ENCODE measurements at regions not wholly inside any gene's neighbourhood (a gene's known extent, or its start where the extent isn't known, plus 50 kb on each side); places are given as distances from the start of the nearest gene placed in this dataset.

DNA sequence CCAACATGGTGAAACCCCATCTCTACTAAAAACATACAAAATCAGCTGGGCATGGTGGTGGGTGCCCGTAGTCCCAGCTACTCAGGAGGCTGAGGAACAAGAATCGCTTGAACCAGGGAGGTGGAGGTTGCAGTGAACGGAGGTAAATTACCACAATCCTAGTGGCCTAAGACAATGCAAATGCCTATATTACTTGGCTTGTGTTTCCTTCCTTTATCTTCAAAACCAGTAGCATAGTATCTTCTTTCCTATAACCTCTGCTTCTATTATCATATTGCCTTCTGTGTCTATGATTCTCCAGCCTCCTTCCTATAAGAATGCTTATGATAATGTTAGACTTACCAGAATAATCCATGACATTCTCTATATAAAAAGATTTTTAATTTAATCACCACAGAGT, 156.2 kb upstream of the RGS18 start:
- Histone ChIP-seq H3K4me3 (no peak overlapping the region), H3K36me3 (ENCODE audit: control insufficient read depth, insufficient read depth, low read length) (no peaks in the 10 kb centered on the region), H3K9me3 (replicated peaks; ENCODE audit: control insufficient read depth, insufficient read depth, low read depth, low read length) (no peaks in the 10 kb centered on the region), H3K4me2 (ENCODE audit: insufficient read depth, low read length) (no peak overlapping the region), H4K20me1 (replicated peaks; ENCODE audit: control insufficient read depth, insufficient read depth, low read length) (no peaks in the 10 kb centered on the region), H3K9me1 (ENCODE audit: control insufficient read depth, insufficient read depth, low read length) (no peaks in the 10 kb centered on the region), H3K9ac (ENCODE audit: insufficient read depth in 1 of 2, low read depth in 2 of 2, low read length in 2 of 2) (no peak overlapping the region), H3K27me3 (ENCODE audit: control insufficient read depth in 2 of 2, insufficient read depth in 2 of 2, low read length in 2 of 2) (no peaks in the 10 kb centered on the region), H3K79me2 (ENCODE audit: control insufficient read depth, insufficient read depth, low read length) (no peaks in the 10 kb centered on the region), H2AFZ (ENCODE audit: low read depth, low read length) (no peak overlapping the region), H3K27ac (ENCODE audit: extremely low read depth, low read depth, low read length) (no peak overlapping the region), H3K4me1 (replicated peaks in 1 of 2; ENCODE audit: control insufficient read depth in 2 of 2, insufficient read depth in 2 of 2, low read length in 2 of 2) (no peaks in the 10 kb centered on the region)
- intact Hi-C loops (cut with micrococcal nuclease), result no loop called here
- WGBS (ENCODE audit: insufficient coverage, low coverage, missing lambda C conversion rate), result 50% methylated on average over 3 of the region's 3 CpGs
- ATAC-seq, result peak; percentile 55; the same call in 2 of the 3 replicates
- DNase-seq (ENCODE audit: extremely low read depth in 1 of 4, low spot score in 3 of 4), result no peak
- POLR2A ChIA-PET, result no interaction called here
- in situ Hi-C loops (cut with MboI), result no loop called here
- no peak for FAIRE-seq
- CTCF ChIA-PET (ENCODE audit: low intra/inter-chr PET ratio), result no interaction called here
- BruUV-seq (replicated peaks), result no TSS peak
- TF ChIP-seq, protein P1, sequence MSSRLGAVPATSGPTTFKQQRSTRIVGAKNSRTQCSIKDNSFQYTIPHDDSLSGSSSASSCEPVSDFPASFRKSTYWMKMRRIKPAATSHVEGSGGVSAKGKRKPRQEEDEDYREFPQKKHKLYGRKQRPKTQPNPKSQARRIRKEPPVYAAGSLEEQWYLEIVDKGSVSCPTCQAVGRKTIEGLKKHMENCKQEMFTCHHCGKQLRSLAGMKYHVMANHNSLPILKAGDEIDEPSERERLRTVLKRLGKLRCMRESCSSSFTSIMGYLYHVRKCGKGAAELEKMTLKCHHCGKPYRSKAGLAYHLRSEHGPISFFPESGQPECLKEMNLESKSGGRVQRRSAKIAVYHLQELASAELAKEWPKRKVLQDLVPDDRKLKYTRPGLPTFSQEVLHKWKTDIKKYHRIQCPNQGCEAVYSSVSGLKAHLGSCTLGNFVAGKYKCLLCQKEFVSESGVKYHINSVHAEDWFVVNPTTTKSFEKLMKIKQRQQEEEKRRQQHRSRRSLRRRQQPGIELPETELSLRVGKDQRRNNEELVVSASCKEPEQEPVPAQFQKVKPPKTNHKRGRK (tag; IDR thresholded peaks at IDR 0.05), result no peak
- TF ChIP-seq ZZZ3 (IDR thresholded peaks at IDR 0.05) (no peak), EWSR1 (IDR thresholded peaks at IDR 0.05; ENCODE audit: borderline replicate concordance, low read depth, partially characterized antibody) (no peak), HDAC3 (IDR thresholded peaks at IDR 0.05; ENCODE audit: borderline replicate concordance, partially characterized antibody) (no peak), RUNX1 (IDR thresholded peaks at IDR 0.05; ENCODE audit: low read depth) (no peak), BACH1 (tag; IDR thresholded peaks at IDR 0.05) (no peak)
- TF ChIP-seq, protein P2, sequence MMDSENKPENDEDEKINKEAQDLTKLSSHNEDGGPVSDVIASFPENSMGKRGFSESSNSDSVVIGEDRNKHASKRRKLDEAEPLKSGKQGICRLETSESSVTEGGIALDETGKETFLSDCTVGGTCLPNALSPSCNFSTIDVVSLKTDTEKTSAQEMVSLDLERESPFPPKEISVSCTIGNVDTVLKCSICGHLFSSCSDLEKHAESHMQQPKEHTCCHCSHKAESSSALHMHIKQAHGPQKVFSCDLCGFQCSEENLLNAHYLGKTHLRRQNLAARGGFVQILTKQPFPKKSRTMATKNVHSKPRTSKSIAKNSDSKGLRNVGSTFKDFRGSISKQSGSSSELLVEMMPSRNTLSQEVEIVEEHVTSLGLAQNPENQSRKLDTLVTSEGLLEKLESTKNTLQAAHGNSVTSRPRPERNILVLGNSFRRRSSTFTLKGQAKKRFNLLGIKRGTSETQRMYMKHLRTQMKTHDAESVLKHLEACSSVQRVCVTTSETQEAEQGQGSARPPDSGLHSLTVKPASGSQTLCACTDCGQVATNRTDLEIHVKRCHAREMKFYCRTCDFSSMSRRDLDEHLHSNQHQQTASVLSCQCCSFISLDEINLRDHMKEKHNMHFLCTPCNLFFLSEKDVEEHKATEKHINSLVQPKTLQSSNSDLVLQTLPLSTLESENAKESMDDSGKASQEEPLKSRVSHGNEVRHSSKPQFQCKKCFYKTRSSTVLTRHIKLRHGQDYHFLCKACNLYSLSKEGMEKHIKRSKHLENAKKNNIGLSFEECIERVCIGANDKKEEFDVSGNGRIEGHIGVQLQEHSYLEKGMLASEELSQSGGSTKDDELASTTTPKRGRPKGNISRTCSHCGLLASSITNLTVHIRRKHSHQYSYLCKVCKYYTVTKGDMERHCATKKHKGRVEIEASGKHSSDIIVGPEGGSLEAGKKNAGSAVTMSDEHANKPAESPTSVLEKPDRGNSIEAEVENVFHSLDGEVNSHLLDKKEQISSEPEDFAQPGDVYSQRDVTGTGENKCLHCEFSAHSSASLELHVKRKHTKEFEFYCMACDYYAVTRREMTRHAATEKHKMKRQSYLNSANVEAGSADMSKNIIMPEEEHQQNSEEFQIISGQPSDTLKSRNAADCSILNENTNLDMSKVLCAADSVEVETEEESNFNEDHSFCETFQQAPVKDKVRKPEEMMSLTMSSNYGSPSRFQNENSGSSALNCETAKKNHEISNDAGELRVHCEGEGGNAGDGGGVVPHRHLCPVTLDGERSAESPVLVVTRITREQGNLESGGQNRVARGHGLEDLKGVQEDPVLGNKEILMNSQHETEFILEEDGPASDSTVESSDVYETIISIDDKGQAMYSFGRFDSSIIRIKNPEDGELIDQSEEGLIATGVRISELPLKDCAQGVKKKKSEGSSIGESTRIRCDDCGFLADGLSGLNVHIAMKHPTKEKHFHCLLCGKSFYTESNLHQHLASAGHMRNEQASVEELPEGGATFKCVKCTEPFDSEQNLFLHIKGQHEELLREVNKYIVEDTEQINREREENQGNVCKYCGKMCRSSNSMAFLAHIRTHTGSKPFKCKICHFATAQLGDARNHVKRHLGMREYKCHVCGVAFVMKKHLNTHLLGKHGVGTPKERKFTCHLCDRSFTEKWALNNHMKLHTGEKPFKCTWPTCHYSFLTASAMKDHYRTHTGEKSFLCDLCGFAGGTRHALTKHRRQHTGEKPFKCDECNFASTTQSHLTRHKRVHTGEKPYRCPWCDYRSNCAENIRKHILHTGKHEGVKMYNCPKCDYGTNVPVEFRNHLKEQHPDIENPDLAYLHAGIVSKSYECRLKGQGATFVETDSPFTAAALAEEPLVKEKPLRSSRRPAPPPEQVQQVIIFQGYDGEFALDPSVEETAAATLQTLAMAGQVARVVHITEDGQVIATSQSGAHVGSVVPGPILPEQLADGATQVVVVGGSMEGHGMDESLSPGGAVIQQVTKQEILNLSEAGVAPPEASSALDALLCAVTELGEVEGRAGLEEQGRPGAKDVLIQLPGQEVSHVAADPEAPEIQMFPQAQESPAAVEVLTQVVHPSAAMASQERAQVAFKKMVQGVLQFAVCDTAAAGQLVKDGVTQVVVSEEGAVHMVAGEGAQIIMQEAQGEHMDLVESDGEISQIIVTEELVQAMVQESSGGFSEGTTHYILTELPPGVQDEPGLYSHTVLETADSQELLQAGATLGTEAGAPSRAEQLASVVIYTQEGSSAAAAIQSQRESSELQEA (IDR thresholded peaks at IDR 0.05; ENCODE audit: low read depth), result no peak
- TF ChIP-seq, protein P3, sequence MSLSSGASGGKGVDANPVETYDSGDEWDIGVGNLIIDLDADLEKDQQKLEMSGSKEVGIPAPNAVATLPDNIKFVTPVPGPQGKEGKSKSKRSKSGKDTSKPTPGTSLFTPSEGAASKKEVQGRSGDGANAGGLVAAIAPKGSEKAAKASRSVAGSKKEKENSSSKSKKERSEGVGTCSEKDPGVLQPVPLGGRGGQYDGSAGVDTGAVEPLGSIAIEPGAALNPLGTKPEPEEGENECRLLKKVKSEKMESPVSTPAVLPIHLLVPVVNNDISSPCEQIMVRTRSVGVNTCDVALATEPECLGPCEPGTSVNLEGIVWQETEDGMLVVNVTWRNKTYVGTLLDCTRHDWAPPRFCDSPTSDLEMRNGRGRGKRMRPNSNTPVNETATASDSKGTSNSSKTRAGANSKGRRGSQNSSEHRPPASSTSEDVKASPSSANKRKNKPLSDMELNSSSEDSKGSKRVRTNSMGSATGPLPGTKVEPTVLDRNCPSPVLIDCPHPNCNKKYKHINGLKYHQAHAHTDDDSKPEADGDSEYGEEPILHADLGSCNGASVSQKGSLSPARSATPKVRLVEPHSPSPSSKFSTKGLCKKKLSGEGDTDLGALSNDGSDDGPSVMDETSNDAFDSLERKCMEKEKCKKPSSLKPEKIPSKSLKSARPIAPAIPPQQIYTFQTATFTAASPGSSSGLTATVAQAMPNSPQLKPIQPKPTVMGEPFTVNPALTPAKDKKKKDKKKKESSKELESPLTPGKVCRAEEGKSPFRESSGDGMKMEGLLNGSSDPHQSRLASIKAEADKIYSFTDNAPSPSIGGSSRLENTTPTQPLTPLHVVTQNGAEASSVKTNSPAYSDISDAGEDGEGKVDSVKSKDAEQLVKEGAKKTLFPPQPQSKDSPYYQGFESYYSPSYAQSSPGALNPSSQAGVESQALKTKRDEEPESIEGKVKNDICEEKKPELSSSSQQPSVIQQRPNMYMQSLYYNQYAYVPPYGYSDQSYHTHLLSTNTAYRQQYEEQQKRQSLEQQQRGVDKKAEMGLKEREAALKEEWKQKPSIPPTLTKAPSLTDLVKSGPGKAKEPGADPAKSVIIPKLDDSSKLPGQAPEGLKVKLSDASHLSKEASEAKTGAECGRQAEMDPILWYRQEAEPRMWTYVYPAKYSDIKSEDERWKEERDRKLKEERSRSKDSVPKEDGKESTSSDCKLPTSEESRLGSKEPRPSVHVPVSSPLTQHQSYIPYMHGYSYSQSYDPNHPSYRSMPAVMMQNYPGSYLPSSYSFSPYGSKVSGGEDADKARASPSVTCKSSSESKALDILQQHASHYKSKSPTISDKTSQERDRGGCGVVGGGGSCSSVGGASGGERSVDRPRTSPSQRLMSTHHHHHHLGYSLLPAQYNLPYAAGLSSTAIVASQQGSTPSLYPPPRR (CRISPR knock-in tag; IDR thresholded peaks at IDR 0.05; ENCODE audit: borderline replicate concordance), result no peak
